Glutamatergic neuron (in vitro differentiated cells): ENCODE measurements at regions not wholly inside any gene's neighbourhood (a gene's known extent, or its start where the extent isn't known, plus 50 kb on each side); places are given as distances from the start of the nearest gene placed in this dataset.
"Not testable (repeated sequence)": the region's sequence is repeated elsewhere in the genome, so short reads cannot be mapped to it uniquely, and the experiment has no call there.

ENCODE experiments used
- DNase-seq: peaks from one replicate; pipeline ENCODE4 v3.0.0; 2022
- H3K27ac Mint-ChIP-seq: one replicate; pipeline ENCODE4 v1.8.0; 2020; ENCODE audit warnings: mild to moderate bottlenecking, mixed read lengths, inconsistent platforms; ENCODE audit not compliant: unreplicated experiment
- H3K27me3 Mint-ChIP-seq: one replicate; pipeline ENCODE4 v1.8.0; 2020; ENCODE audit warnings: mild to moderate bottlenecking, moderate library complexity, mixed read lengths, inconsistent platforms; ENCODE audit not compliant: unreplicated experiment
- H3K36me3 Mint-ChIP-seq: one replicate; pipeline ENCODE4 v1.8.0; 2020; ENCODE audit warnings: mild to moderate bottlenecking, mixed read lengths, inconsistent platforms; ENCODE audit not compliant: unreplicated experiment
- H3K4me1 Mint-ChIP-seq: one replicate; pipeline ENCODE4 v1.8.0; 2020; ENCODE audit warnings: mild to moderate bottlenecking, low read depth, mixed read lengths, inconsistent platforms; ENCODE audit not compliant: unreplicated experiment
- H3K4me3 Mint-ChIP-seq: one replicate; pipeline ENCODE4 v1.8.0; 2020; ENCODE audit warnings: mild to moderate bottlenecking, mixed read lengths, inconsistent platforms; ENCODE audit not compliant: unreplicated experiment
- H3K9me3 Mint-ChIP-seq: one replicate; pipeline ENCODE4 v1.8.0; 2020; ENCODE audit warnings: mild to moderate bottlenecking, moderate library complexity, mixed read lengths, inconsistent platforms; ENCODE audit not compliant: unreplicated experiment
- TF ChIP-seq, protein P1 (sequence below): fragments of 200-600 bp; sonication (generic); IDR thresholded peaks from one replicate; pipeline ENCODE4 v1.5.0; 2021; ENCODE audit not compliant: partially characterized antibody, unreplicated experiment

DNA sequence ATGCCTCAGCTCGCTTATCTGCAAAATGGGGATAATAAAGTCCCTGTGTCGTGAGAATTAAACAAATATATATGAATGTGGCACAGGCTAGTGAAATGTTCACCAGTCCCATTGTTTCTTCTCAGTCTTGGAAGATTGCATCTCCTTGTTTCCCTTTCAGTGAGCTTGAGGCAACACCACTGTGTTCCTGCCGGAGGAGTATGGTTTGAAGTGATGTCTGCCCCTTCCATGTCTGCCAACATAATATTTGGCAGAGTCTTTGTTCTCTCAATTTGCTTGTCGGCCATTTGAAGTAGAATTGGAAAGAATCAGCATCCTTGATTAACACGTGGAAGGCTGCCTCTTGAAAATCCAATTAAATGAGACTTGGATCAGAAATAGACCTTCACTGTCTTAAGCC, 1088.5 kb upstream of the INTU start:
- Mint-ChIP-seq H3K4me1 (peaks cover 2% of the 10 kb centered on the region), H3K27me3 (no peaks in the 10 kb centered on the region), H3K9me3 (no peaks in the 10 kb centered on the region), H3K4me3 (no peak overlapping the region), H3K36me3 (no peaks in the 10 kb centered on the region), H3K27ac (no peak overlapping the region)
- no peak for DNase-seq
- TF ChIP-seq, protein P1, sequence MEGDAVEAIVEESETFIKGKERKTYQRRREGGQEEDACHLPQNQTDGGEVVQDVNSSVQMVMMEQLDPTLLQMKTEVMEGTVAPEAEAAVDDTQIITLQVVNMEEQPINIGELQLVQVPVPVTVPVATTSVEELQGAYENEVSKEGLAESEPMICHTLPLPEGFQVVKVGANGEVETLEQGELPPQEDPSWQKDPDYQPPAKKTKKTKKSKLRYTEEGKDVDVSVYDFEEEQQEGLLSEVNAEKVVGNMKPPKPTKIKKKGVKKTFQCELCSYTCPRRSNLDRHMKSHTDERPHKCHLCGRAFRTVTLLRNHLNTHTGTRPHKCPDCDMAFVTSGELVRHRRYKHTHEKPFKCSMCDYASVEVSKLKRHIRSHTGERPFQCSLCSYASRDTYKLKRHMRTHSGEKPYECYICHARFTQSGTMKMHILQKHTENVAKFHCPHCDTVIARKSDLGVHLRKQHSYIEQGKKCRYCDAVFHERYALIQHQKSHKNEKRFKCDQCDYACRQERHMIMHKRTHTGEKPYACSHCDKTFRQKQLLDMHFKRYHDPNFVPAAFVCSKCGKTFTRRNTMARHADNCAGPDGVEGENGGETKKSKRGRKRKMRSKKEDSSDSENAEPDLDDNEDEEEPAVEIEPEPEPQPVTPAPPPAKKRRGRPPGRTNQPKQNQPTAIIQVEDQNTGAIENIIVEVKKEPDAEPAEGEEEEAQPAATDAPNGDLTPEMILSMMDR, result no peak

DNA sequence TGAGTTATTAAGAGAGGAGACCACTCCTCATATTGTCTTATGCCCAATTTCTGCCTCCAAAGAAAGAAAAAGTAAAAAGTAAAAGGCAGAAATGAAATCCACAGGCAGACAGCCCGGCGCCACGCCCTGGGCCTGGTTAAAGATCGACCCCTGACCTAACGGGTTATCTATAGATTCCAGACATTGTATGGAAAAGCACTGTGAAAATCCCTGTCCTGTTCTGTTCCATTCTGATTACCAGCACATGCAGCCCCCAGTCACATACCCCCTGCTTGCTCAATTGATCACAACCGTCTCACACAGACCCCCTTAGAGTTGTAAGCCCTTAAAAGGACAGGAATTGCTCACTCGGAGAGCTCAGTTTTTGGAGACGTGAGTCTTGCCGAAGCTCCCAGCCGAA, 1086.6 kb upstream of the INTU start:
- DNase-seq, H3K4me1 Mint-ChIP-seq, H3K27ac Mint-ChIP-seq, H3K4me3 Mint-ChIP-seq, H3K9me3 Mint-ChIP-seq, H3K27me3 Mint-ChIP-seq, H3K36me3 Mint-ChIP-seq: not testable (repeated sequence)

DNA sequence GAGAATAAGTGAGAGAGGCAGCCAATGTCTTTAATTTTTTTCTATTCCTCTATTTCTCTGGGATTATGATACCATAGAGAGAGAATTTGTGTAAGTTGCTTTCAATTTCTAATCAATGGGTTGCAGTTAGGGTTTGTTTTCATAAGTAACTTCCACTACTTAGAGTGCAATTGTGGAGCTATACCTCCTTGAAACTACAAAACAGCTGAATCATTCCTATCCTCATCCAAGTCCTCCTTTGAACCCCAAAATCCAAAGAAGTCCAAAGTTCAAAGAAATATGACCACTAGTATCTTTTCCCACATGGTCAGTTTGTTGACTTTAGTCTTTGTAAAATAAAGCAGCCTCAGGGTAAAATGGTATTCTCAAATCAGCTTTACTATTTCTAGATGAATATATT, 1085.4 kb upstream of the INTU start:
- Mint-ChIP-seq H3K27me3 (no peaks in the 10 kb centered on the region), H3K9me3 (no peaks in the 10 kb centered on the region), H3K4me3 (no peak overlapping the region), H3K27ac (no peak overlapping the region), H3K36me3 (no peaks in the 10 kb centered on the region), H3K4me1 (no peaks in the 10 kb centered on the region)
- no peak for DNase-seq
- TF ChIP-seq, protein P1, result no peak

DNA sequence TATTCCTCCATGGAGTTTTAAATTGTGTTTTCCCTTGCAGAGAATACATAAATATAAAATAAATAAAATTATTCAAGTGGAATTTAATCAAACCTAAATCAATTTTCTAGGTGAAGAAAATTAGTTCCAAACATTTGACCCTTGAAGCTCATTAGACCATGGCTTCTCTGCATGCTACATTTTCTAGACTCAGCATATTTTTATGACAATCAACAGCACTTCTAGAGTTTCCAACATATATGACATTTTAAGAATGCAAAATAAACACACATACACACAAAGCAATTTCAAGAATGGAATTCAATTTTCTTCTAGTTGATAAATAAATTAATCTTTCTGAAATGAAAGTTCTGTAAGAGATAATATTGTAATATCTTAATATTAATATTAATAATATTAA, 1083.9 kb upstream of the INTU start:
- TF ChIP-seq, protein P1, result no peak
- no peak overlapping the region for H3K27ac Mint-ChIP-seq
- no peaks in the 10 kb centered on the region for H3K9me3 Mint-ChIP-seq
- DNase-seq, result no peak
- H3K4me3 Mint-ChIP-seq, result no peak overlapping the region
- no peaks in the 10 kb centered on the region for H3K4me1 Mint-ChIP-seq
- H3K36me3 Mint-ChIP-seq, result no peaks in the 10 kb centered on the region
- no peaks in the 10 kb centered on the region for H3K27me3 Mint-ChIP-seq

DNA sequence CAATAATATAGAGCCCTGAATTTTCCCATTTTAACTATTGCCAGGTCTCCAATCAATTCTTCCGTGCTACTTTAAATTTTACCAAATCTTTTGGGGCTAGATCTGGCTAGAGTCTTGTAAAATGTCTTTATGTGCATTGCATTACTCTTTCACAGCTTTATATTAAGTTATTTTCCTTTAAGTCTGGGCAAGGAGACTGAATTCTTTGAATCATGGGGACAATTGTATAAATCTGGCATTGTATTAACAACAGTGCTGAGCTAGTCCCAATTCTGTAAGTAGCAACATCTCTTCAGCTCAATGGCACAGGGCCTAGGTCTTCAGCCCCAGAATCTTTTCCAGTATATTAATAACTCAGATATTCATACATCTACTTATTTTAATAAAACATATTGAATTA, 1080.4 kb upstream of the INTU start:
- peaks cover 1% of the 10 kb centered on the region for H3K9me3 Mint-ChIP-seq
- no peaks in the 10 kb centered on the region for H3K36me3 Mint-ChIP-seq
- H3K27ac Mint-ChIP-seq, result no peak overlapping the region
- TF ChIP-seq, protein P1, result no peak
- H3K4me1 Mint-ChIP-seq, result no peaks in the 10 kb centered on the region
- DNase-seq, result no peak
- no peaks in the 10 kb centered on the region for H3K27me3 Mint-ChIP-seq
- no peak overlapping the region for H3K4me3 Mint-ChIP-seq

DNA sequence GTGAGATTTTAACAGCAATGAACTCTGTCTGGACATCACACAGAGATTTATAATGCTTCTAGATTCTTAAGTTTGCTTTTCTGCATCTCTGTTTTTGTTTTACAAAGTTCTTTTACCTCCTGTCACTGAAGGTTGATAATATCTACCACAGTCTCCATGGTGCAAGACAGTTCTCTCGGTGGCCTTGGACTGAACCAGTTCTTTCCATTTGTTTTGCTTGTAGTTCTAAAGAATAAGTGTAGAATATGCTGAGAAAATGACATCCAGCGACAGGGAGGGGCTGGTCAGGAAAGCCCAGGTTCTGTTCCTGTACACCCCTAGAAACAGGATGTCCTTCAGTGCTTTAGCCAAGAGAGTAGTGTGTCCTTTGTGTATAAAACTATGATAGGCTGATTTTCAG, 1079.5 kb upstream of the INTU start:
- Mint-ChIP-seq H3K9me3 (peaks cover 1% of the 10 kb centered on the region), H3K27me3 (no peaks in the 10 kb centered on the region), H3K4me1 (no peaks in the 10 kb centered on the region), H3K4me3 (no peak overlapping the region), H3K36me3 (no peaks in the 10 kb centered on the region), H3K27ac (no peak overlapping the region)
- DNase-seq, result no peak
- TF ChIP-seq, protein P1, result no peak
